DND-41 (cell line): ENCODE measurements at regions not wholly inside any gene's neighbourhood (a gene's known extent, or its start where the extent isn't known, plus 50 kb on each side); places are given as distances from the start of the nearest gene placed in this dataset.

ENCODE experiments used
- CTCF ChIP-seq: IDR thresholded peaks from 2 replicates; pipeline ENCODE4 v1.5.1; 2012; ENCODE audit warnings: borderline replicate concordance, low read length, moderate library complexity, mild to moderate bottlenecking; ENCODE audit not compliant: poor library complexity, severe bottlenecking; ENCODE audit errors: extremely low read depth
- EZH2 ChIP-seq: IDR thresholded peaks from 3 replicates; pipeline ENCODE4 v1.6.1; 2012; ENCODE audit warnings: borderline replicate concordance, low read depth, mild to moderate bottlenecking, moderate library complexity, low read length, inconsistent platforms; ENCODE audit not compliant: severe bottlenecking

- TF ChIP-seq CTCF (no peak), EZH2 (no peak)
Observed at GRCh38 chr5:122723606-122724352, 51.1 kb upstream of the SNX2 start.
